K562 (cell line): ENCODE measurements at regions not wholly inside any gene's neighbourhood (a gene's known extent, or its start where the extent isn't known, plus 50 kb on each side); places are given as distances from the start of the nearest gene placed in this dataset.

Source experiments
- DEAF1 ChIP-seq: fragments of 450-650 bp; formaldehyde crosslinking; IDR thresholded peaks from 2 replicates; pipeline ENCODE4 v1.4.0; 2020; ENCODE audit warnings: mild to moderate bottlenecking, moderate library complexity
- ELF4 ChIP-seq: fragments of 450-650 bp; formaldehyde crosslinking; IDR thresholded peaks from 2 replicates; pipeline ENCODE4 v1.4.0; 2022; ENCODE audit warnings: missing genetic modification characterization
- FOSL1 ChIP-seq: fragments of 200-800 bp; sonication (Bioruptor generic); conservative IDR thresholded peaks from 2 replicates; pipeline ENCODE4 v1.6.1; 2016; ENCODE audit warnings: missing genetic modification characterization, missing compliant biosample characterization
- FOXP4 ChIP-seq: sonication (generic); formaldehyde crosslinking; IDR thresholded peaks from 2 replicates; pipeline ENCODE4 v1.8.0; 2022; ENCODE audit warnings: mild to moderate bottlenecking, missing genetic modification reagents, borderline replicate concordance
- GTF2A2 ChIP-seq: IDR thresholded peaks from 2 replicates; pipeline ENCODE4 v1.6.1; 2016; ENCODE audit warnings: mild to moderate bottlenecking, missing genetic modification characterization, missing compliant biosample characterization
- HSF4 ChIP-seq: fragments of 250-450 bp; sonication (Bioruptor Pico); IDR thresholded peaks from 2 replicates; pipeline ENCODE4 v2.1.2; 2022; ENCODE audit warnings: mild to moderate bottlenecking, moderate library complexity, borderline replicate concordance
- NFIX ChIP-seq: fragments of 250-450 bp; sonication (Bioruptor Pico); IDR thresholded peaks from 2 replicates; pipeline ENCODE4 v1.4.0; 2020; ENCODE audit warnings: low read depth, mild to moderate bottlenecking, moderate library complexity
- NFYB ChIP-seq: IDR thresholded peaks from 2 replicates; pipeline ENCODE4 v1.6.1; 2011; ENCODE audit warnings: mild to moderate bottlenecking, moderate library complexity; ENCODE audit not compliant: insufficient read length; ENCODE audit errors: extremely low read depth
- PKNOX1 ChIP-seq: fragments of 450-650 bp; IDR thresholded peaks from 2 replicates; pipeline ENCODE4 v1.6.1; 2016
- POLR2G ChIP-seq: fragments of 200-400 bp; formaldehyde crosslinking; IDR thresholded peaks from 2 replicates; pipeline ENCODE4 v1.6.1; 2017; ENCODE audit warnings: low read depth, mild to moderate bottlenecking, antibody characterized with exemption, low read length, moderate library complexity
- POU5F1 ChIP-seq: fragments of 150-350 bp; IDR thresholded peaks from 2 replicates; pipeline ENCODE4 v1.6.1; 2014; ENCODE audit warnings: borderline replicate concordance, low read length, low read depth, mild to moderate bottlenecking; ENCODE audit not compliant: partially characterized antibody
- ZBTB9 ChIP-seq: fragments of 450-650 bp; formaldehyde crosslinking; IDR thresholded peaks from 2 replicates; pipeline ENCODE4 v1.4.0; 2020; ENCODE audit warnings: mild to moderate bottlenecking, moderate library complexity
- ZC3H4 ChIP-seq: sonication (generic); formaldehyde crosslinking; IDR thresholded peaks from 2 replicates; pipeline ENCODE4 v1.9.0; 2021; ENCODE audit warnings: missing genetic modification reagents, borderline replicate concordance
- ZNF431 ChIP-seq: sonication (generic); formaldehyde crosslinking; IDR thresholded peaks from 2 replicates; pipeline ENCODE4 v1.8.0; 2022; ENCODE audit warnings: mild to moderate bottlenecking, missing genetic modification reagents

GRCh38 chr5:141771031-141771430, 89.0 kb upstream of the ARAP3 start (continued):
- TF ChIP-seq FOXP4 (no peak), NFIX (CRISPR knock-in tag) (peak; percentile 18; the same call in 1 of the 2 replicates), POU5F1 (no peak), POLR2G (no peak), DEAF1 (CRISPR knock-in tag) (no peak), GTF2A2 (tag) (no peak), ELF4 (CRISPR knock-in tag) (no peak), ZC3H4 (no peak), ZNF431 (no peak), NFYB (no peak), HSF4 (CRISPR knock-in tag) (no peak), PKNOX1 (no peak), FOSL1 (tag) (no peak), ZBTB9 (no peak)
